A673 (cell line): ENCODE measurements at regions not wholly inside any gene's neighbourhood (a gene's known extent, or its start where the extent isn't known, plus 50 kb on each side); places are given as distances from the start of the nearest gene placed in this dataset.

Experiments
- CTCF ChIP-seq: fragments of 300-800, 200-600 bp; sonication (generic); conservative IDR thresholded peaks from 2 replicates; pipeline ENCODE4 v1.5.1; 2017; ENCODE audit warnings: low read depth, mild to moderate bottlenecking, antibody characterized with exemption, low read length, moderate library complexity, mixed read lengths
- EZH2 ChIP-seq: fragments of 200-600 bp; sonication (generic); IDR thresholded peaks from 2 replicates; pipeline ENCODE4 v1.6.1; 2017; ENCODE audit warnings: borderline replicate concordance, low read depth, mild to moderate bottlenecking, mixed read lengths, antibody characterized with exemption, low read length; ENCODE audit not compliant: poor library complexity, severe bottlenecking

- TF ChIP-seq CTCF (no peak), EZH2 (no peak)
These were observed 116.3 kb downstream of the EFNB1 start for GRCh38 chrX:68945081-68945602.
